ENCODE measurements at regions not wholly inside any gene's neighbourhood (a gene's known extent, or its start where the extent isn't known, plus 50 kb on each side); places are given as distances from the start of the nearest gene placed in this dataset.

DNA sequence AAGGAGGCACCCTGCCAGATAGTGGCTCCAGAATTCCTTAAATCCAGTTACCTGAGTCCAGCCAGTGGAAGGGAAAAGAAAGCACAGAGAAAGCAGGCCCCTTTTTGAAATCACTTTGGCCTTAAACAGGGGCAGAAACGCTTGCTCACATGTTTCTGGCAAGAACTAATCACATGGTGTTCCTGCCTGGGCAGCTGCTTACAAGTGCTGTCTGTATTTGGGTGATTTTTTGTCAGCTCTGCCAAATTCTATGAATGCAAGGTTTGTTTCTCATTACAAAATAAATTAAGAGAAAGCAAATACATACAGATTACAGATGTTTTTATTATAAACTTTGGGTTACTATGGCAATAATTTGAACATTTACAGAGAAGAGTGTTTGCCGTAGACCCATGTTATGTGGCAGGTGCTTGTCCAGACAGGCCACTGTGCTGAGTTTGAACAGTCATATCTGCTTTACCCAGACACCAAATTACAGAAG is 1237.8 kb downstream of the SLITRK5 start:
- DNase-seq: no peak

DNA sequence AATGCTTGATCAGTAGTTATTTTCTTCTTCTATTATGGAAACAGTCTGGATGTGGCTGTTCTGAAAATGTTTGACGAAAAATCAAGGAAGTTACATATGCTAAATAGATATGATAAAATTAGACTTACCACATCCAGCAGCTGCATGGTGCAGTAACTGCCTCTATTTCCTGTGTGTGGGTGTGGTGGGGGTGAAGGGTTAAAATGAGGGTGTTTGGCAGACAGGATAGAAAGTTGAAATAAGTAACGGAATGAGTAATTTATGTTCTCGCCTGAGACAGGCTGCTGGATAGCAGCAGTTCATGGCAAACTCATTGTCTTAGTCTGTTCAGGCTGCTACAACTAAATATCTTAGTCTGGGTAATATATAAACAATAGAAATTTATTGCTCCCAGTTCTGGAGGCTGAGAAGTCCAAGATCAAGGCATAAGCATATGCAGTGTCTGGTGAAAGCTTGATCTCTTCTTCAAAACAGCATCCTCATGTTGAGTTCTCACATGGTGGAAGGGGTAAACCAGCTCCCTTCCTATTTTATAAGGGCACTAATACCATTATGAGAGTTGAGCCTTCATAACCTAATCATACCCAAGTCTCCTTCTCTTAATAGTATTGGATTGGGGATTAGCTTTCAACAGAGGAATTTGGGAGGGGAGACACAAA is 1248.9 kb downstream of the SLITRK5 start:
- DNase-seq: no peak

DNA sequence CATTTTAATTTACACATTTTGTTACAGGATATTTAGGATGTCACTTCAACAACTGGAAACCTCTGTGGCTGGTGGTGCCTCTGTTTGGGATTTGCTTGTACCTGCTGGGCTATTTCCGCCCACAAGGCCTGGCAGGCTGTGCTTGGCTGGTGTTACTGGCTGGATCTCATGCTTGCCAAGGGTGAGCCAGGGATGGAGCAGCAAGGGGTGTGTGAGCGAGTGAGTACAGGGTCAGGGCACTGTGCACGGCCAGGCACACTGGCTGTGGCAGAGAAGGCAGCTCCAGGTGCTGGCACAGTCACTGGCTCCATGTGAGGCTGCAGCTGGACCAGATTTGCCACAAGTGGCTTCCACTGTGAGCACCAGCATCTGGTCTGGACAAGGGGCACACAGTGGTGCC is 1254.8 kb downstream of the SLITRK5 start:
- no peak for DNase-seq

DNA sequence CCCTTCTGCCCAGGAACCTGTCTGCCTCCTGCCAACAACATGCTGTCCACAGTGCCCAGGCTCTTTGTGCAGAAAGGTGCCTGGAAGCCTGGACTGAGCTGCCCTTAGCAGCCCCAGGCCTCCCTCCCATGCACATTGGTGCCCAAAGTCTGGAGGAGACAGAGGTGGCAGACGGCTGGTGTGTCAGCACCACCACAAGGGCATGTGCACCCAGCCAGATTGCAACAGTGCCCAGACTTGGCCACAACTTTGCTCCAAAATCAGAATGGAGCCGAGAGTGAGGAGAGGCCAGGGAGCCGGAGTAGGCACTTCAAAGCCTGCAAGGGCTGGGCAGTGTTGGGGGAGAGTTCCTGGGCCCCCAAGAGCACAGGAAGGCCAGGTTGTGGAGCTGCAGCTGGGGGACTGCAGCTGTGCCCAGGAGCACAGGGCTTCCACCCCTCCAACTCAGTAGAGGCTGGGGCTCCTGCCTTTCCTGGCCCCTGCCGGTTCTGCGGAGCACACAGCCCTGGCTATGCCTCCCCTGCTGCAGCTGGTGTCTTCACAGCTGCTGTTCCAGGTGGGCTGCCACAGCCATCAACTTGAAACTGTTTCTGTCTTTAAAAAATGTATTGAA is 1255.8 kb downstream of the SLITRK5 start:
- no peak for DNase-seq

DNA sequence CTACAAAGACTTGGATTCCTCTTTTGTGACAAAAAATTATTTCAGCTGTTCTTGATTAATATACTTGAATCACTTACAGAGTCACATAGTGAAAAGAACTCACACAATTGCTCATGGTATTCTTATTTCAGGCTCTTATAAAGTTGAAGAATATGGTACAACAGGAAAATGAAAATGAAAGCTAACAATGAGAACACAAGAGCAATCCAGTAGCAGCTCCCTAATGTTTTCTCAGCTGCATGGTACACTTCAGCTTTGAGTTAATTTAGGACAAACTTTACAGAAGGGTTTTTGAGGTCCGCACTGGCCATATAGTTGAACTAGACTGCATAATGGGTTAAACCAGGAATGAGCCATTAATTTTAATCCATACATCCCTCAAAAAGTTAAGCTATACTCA is 1261.8 kb downstream of the SLITRK5 start:
- no peak for DNase-seq

DNA sequence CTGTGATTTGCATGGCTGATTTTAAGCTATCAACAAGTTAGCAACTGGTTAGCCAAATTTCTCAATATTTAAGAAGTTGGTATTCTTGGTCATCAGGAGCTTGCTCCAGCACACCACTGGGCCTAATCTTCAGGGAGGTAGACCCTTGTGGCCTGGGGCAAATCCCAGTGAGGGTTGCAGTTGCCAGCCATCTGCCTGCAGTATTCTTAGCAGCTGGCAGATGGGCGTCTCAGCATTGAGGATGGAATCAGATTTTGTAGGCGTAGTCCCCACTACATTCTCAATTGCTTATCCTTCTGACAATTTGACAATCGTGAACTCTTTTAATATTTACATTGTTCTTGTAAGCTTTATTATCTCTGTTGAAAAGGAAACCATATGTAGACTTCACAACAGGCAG is 1266.2 kb downstream of the SLITRK5 start:
- no peak for DNase-seq

DNA sequence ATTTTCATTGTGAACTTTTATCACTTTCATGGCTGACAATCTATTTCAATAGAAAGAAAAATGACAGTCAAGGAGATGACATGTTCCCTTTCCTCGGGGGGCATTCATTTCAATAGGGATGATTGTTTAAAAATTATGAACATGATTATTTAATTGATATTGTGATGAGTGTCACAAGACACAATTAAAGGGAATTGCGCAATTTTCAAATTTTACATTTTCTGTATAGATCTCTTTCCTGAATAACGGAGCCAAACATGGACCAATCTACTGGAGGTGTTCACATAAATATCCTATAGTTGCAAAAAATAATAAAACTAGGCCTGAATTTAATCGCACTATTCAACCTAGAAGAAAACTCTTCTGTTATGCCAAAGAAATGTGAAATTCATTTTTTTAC is 1274.6 kb downstream of the SLITRK5 start:
- DNase-seq: no peak

DNA sequence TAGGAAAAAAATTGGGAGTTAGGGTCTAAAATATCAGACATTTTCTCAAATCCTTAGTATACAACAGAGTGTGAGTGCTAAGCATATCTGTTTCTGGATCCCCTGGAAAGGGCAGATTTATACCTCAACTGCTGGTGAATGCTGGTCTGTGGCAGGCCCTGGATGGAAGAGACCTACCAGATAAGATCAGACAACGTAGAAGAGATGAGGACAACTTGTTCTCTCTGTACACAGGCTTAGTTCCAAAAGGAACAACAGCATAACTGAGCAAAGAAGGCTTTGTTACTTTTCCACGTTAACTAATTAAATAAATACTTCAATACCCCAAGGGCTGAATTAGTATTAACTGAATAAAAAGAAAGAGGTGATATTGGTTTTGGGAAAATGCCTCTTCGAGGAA is 1277.3 kb downstream of the SLITRK5 start:
- no peak for DNase-seq

DNA sequence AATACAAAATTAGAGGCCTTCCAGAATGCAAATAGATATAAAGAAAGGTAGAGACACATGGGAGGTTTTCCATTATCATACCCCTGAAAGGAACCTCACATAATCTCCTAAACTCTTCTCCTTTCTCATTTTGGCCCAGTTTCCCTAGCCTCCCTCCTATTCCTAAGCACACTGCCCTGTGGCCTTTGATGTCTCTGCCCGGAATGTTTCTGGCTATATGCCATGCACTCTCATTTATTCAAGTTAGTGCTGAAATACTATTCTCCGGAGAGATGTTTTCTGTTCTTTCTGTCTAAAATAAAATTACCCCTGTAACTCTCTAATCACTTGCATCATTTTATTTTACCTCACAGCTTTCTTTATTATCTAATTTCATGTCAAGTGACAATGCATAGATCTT is 1287.7 kb downstream of the SLITRK5 start:
- no peak for DNase-seq

DNA sequence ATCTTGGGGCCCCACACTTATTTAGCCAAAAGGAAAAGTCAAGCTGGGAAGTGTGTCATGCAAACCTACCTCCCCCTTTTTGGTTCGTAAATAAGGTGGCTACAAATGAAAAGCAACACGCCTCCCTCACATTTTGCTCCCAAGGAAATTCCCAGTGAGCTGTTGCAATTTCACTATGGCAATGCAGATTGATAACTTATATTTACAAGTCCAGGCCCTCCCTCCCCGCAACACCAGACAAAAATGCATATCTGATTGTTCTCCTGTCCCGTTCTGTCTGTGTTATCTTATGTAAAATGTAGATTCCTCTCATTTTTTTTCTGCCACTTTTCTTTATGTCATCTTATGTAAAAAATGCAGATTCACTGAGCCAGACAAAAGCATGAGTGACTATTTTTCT is 1305.3 kb downstream of the SLITRK5 start:
- no peak for DNase-seq

DNA sequence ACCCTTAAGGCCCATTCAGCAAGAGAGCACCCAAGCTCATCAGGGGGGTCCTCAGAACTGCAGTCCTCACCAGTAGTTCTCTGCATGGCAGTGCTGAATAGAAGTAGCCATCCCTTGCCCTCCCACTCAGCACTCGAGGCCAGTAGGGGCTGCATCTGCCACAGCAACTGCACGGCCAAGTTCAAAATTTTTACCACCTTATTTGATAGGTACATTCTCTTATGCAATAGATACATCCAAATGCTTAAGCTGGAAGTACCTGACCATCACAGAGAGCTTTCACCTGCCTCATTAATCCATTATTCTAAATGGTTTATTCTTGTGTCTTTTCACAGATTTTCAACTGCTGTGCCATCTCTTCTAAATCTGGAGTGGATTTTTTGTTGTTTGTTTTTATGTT is 1307.4 kb downstream of the SLITRK5 start:
- DNase-seq: no peak

DNA sequence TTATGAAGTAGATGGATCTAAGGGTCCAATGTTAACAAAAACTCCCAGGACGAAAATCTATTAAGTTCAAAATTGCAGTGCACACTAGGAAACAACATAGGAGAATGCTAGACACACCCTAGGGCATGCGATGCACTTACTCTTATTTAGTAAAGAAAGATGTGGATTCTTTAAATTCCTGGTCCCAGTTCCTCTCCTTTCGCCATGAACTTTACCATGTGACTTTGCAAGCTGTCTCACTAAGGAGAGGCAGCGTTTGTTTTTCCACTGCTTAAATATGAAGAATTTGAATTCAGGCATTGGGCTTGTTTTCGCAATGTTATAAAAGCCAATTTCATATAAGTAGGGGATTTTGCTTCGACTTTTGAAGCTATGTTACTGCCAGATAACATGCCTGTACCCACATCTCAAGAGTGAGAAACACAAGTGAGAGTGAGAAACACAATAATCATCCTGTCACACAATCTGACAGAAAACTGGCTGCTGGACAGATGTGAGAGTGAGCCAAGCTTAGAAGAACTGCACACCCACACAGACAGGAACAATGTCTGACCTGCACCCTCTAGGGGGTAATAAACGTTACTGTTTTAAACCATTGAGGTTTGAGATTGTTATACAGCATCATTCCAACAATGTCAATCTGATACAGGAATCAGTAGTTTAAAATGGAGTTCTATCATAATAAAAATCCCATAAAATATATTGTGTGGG is 1308.4 kb downstream of the SLITRK5 start:
- DNase-seq: no peak

DNA sequence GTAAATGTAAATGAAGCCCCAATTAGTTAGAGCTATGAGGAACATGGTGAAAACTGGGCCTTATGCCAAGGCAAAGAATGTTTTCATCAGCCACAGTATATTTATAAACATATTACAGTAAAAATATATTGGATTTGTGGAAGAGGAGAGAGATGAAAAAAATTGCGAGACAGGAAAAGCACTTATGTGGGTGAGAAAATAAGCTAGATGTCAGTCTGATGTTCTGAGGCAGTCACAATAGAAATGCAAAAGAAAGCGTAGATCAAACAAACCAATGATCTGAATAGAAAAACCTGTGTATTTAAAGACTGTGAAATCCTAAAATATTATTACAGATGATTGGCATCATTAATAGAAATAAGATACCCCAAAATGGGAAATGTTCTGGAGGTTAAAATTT is 1332.5 kb downstream of the SLITRK5 start:
- no peak for DNase-seq

DNA sequence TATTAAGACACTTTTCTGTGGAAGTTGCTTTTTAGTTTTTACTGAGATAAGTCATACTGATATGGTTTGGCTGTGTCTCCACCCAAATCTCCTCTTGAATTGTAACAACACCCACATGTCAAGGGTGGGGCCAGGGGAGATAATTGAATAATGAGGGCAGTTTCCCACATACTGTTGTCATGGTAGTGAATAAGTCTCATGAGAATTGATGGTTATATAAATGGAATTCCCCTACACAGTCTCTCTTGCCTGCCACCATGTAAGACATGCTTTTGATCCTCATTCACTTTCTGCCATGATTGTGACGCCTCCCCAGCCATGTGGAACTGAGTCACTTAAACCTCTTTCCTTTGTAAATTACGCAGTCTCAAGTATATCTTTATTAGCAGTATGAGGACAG is 1340.4 kb downstream of the SLITRK5 start:
- DNase-seq: no peak

DNA sequence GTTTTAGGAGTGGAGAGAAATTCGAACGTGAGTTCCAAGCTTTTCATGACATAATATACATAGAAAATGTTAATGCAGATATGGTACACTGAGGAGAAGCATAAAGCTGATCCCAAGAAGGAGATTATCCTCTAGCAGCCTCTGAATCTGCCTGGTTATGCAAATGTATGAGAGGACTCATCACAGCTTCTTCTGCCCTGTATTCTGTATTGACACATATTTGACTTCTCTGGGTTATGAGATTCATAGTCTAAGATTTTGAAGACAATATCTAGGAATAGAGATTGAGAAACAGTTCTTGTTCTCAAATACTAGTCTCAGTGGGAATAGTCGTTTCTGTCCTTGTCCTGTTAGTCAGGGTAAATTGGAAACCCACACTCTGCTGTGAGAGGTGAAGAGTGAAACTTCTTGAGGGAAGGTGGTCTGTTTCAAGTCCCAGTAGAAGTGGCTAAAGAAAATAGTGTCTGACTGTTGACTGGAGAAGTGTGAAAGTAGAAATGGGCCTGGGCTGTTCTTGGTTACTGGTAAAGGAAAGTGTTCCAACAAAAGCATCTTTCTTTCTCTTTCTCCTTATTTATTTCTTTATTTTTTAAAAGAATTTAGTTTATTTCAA is 1356.6 kb downstream of the SLITRK5 start:
- DNase-seq: no peak

DNA sequence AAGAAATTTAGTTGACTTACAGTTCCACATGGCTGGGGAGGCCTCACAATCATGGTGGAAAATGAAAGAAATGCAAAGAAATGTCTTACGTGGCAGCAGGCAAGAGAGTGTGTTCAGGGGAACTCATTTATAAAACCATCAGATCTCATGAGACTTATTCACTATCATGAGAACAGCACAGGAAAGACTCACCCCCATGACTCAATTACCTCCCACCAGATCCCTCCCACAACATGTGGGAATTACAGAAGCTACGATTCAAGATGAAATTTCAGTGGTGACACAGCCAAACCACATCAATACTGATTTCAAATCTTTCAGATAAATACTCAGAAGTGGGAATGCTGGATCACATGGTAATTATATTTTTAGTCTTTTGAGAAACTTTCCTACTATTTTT is 1357.9 kb downstream of the SLITRK5 start:
- no peak for DNase-seq

DNA sequence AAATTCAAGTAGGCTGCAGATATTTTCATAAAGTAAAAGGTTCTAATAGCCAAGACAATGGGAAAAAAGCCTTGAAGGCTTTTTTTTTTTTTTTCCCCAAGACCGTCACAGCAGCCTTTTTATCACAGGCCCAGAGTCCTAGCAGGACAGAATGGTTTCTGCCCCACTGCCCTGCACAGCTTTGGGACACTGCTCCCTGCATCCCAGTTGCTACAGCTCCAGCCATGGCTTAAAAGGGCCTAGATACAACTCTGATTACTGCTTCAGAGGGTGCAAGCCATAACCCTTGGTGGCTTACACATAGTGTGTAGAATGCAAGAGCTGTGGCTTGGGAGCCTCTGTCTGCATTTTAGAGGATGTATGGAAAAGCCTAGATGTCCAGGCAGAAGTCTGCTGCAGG is 1362.8 kb downstream of the SLITRK5 start:
- DNase-seq: no peak

DNA sequence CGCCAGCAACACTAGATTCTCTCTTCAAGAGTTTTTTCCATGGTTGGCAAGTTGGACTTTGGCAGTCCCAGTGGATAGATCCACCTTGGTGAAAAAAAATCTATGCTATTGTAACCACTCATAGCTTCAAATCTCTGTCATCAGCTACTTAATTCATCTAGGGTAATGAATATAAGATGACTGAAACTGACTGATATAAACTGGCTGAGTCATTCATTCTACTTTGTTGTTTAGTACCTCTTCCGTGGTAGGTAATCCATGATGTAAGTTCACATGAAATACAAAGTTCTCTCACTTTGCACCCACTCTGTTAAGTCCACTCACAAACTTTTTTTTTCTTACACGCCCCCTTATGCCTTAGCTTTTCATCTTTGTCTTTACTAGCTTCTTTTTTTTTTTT is 1381.5 kb downstream of the SLITRK5 start:
- no peak for DNase-seq

DNA sequence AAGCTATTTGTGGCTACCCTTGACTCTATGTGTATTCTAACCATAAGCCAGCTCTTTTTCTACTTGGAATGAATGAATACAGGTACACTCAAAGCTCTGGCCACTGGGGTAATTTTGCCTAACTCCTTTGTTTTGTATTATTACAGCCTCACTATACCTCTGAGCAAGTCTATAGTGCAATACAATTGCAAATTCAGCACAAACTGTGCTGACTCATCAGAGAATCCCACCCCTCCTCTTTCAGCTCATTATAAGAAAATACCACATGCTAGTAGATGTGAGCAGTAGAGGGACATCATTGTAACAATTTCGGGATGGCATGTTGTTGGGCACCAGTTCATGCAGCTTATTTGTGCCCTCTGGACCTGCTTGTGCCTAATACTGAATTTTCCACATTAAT is 1382.2 kb downstream of the SLITRK5 start:
- no peak for DNase-seq

DNA sequence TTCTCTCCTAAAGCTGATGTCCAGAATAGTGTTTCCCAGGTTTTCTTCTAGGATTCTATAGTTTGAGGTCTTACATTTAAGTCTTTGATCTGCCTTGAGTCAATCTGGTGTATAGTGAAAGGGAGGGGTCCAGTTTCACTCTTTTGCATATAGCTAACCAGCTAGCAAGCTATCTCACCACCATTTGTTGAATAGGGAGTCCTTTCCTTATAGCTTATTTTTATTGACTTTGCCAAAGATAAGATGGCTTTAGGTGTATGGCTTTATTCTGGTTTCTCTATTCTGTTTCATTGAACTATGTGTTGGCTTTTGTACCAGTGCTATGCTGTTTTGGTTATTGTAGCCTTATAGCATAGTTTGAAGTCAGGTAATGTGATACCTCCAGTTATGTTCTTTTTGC is 1386.1 kb downstream of the SLITRK5 start:
- no peak for DNase-seq

DNA sequence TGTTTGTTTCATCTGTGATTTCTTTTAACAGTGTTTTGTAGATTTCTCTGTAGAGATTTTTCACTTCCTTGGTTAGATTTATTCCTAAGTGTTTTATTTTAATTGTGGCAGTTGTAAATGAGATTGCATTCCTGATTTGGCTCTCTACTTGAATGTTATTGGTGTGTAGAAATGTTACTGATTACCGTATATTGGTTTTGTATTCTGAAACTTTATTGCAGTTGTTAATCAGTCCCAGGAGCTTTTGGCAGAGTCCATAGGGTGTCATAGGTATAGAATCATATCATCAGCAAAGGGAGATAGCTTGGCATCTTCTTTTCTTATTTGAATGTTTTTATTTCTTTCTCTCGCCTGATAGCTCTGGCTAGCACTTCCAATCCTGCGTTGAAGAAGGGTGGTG is 1386.7 kb downstream of the SLITRK5 start:
- no peak for DNase-seq

DNA sequence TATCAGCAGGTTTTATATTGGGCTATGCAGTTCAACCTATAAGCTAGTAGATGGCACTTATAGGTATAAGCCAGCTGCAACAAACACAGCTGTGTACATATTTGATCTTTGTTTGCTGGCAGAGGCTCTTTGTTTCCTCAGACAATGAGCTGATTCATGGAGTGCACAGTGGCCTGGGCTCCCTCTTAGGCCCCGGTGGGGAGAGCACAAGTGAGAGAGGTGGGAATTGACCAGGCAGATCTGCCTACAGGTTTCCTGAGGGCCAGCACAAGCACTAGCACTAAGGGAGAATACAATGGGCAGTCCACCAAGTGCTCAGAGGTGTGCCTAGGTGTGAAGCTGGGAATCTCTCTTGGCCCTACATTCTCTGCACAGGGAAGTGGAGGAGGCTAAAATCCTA is 1390.7 kb downstream of the SLITRK5 start:
- no peak for DNase-seq

DNA sequence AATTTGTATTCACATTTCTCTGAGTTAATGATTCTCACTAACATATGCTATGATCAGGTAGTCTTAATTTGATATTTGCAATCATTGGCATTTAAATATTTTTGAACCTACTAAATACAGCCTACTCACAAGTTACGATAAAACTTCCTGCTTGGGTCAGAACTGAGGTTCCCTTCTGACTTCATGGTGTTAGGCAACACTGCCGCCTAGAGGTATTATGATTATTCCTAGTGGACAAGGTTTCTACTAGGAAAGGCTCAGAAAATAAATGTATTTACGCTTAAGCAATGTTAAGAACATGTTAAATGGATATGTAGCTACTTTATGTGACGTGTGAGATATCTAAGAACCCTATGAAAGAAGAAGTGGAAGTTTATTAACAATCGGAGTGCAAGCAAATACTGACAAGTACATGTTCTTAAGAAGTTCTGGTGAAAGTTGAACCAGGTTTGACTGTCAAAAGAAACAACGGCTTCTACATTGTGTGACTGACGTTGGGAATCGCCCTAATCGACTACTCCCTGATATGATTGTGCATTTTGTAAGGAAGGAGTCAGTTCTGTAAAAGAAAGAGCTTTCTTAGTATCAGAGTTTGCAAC is 1395.8 kb downstream of the SLITRK5 start:
- DNase-seq: no peak

DNA sequence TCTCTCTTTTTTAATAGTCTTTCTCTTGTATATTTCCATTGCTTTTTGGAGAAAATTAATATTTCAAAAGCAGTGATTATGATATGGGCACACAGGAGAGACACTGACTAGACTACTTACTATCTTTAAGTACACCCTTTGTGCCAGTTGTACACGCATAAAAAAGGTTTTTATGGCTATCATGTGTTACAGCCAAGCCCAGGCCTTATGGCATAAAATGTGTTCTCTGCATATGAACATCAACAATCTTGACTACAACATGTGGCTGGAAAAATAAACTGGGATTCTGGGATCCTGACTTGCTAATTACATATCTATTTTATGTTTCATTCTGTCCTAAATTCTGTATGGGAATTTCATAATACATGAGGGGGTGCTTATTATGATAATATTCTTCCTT is 1401.8 kb downstream of the SLITRK5 start:
- DNase-seq: no peak
